ENCODE measurements at regions not wholly inside any gene's neighbourhood (a gene's known extent, or its start where the extent isn't known, plus 50 kb on each side); places are given as distances from the start of the nearest gene placed in this dataset.
A peak's percentile ranks its signal among the peaks of the same experiment; 100 is the strongest.

- H3K4me3 ChIP-seq (replicated peaks; ENCODE audit: low read depth, low read length), result no peak overlapping the region
- no peak for DNase-seq (ENCODE audit: low read depth)
- TF ChIP-seq, protein P1, sequence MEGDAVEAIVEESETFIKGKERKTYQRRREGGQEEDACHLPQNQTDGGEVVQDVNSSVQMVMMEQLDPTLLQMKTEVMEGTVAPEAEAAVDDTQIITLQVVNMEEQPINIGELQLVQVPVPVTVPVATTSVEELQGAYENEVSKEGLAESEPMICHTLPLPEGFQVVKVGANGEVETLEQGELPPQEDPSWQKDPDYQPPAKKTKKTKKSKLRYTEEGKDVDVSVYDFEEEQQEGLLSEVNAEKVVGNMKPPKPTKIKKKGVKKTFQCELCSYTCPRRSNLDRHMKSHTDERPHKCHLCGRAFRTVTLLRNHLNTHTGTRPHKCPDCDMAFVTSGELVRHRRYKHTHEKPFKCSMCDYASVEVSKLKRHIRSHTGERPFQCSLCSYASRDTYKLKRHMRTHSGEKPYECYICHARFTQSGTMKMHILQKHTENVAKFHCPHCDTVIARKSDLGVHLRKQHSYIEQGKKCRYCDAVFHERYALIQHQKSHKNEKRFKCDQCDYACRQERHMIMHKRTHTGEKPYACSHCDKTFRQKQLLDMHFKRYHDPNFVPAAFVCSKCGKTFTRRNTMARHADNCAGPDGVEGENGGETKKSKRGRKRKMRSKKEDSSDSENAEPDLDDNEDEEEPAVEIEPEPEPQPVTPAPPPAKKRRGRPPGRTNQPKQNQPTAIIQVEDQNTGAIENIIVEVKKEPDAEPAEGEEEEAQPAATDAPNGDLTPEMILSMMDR (IDR thresholded peaks at IDR 0.05; ENCODE audit: low read length, missing control alignments), result no peak
Observed at GRCh38 chr12:90298289-90298948, 589.8 kb upstream of the ATP2B1 start.

GRCh38 chr12:90295858-90296257 is 587.2 kb upstream of the ATP2B1 start:
- TF ChIP-seq, protein P1 (IDR thresholded peaks at IDR 0.05; ENCODE audit: low read length, missing control alignments), result no peak
- DNase-seq (ENCODE audit: low read depth), result no peak
- H3K4me3 ChIP-seq (replicated peaks; ENCODE audit: low read depth, low read length), result no peak overlapping the region

- no peak overlapping the region for H3K4me3 ChIP-seq (replicated peaks; ENCODE audit: low read depth, low read length)
- no peak for DNase-seq (ENCODE audit: low read depth)
- TF ChIP-seq, protein P1 (IDR thresholded peaks at IDR 0.05; ENCODE audit: low read length, missing control alignments), result no peak
Observed at GRCh38 chr12:90292183-90292582, 583.5 kb upstream of the ATP2B1 start.

- TF ChIP-seq, protein P1 (IDR thresholded peaks at IDR 0.05; ENCODE audit: low read length, missing control alignments), result no peak
- H3K4me3 ChIP-seq (replicated peaks; ENCODE audit: low read depth, low read length), result no peak overlapping the region
- DNase-seq (ENCODE audit: low read depth), result peak; percentile 29
Observed at GRCh38 chr12:90290980-90291975, 582.6 kb upstream of the ATP2B1 start.

DNA sequence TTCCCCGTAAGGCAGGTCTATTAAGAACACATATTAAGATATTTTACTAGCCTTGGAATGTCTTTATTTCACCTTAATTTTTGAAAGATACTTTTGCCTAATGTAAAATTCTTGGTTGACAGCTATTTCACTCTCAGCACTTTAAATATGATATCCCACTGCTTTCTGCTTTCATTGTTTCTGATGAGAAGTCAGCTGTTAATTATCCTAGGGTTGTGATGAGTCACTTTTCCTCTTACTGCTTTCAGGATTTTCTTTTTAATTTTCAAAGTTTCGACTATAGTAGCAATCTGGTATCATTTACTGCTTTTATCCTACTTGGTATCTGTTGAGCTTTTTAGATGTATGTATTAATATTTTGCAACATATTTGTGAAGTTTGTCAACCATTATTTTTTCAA is 578.9 kb upstream of the ATP2B1 start:
- DNase-seq (ENCODE audit: low read depth), result no peak
- H3K4me3 ChIP-seq (replicated peaks; ENCODE audit: low read depth, low read length), result no peak overlapping the region
- TF ChIP-seq, protein P1 (IDR thresholded peaks at IDR 0.05; ENCODE audit: low read length, missing control alignments), result no peak

- TF ChIP-seq, protein P1 (IDR thresholded peaks at IDR 0.05; ENCODE audit: low read length, missing control alignments), result no peak
- peak; percentile 11 for DNase-seq (ENCODE audit: low read depth)
- H3K4me3 ChIP-seq (replicated peaks; ENCODE audit: low read depth, low read length), result no peak overlapping the region
Observed at GRCh38 chr12:90281154-90281868, 572.7 kb upstream of the ATP2B1 start.
